Heart left ventricle (tissue), 13 donors: ENCODE measurements at regions not wholly inside any gene's neighbourhood (a gene's known extent, or its start where the extent isn't known, plus 50 kb on each side); places are given as distances from the start of the nearest gene placed in this dataset.

ENCODE experiments used
- POLR2A ChIP-seq, 2 donors: fragments of 450-650 bp; IDR thresholded peaks; one replicate each; pipeline ENCODE4 v1.6.1; 2017; ENCODE audit warnings: antibody characterized with exemption in 2 of 2, mild to moderate bottlenecking in 2 of 2, moderate library complexity in 2 of 2
- TF ChIP-seq, protein P1 (sequence below), 12 donors: fragments of 200-600 bp; sonication (generic) in 4 of 12; IDR thresholded peaks; one replicate each; pipeline versions ENCODE4 v1.5.0 to v1.8.0; 2018 to 2022; ENCODE audit warnings: antibody characterized with exemption in 12 of 12, mild to moderate bottlenecking in 5 of 12
- donor health status: ischemic (EF 13 %, LVEDD 7.1; RV severe dilation, severe dysfunction).
- donor health status: DM: no; HTN: yes; CAD: no.
- donor health status: DM: no; HTN: no; CAD: no.
- donor health status: ischemic (EF 25% LVEDD 6.9; RV normal size, moderate dysfunction).
- donor health status: ischemic (EF 25% LVEDD 5.7; RV mildly dilated, moderate dysfunction).
- donor health status: ischemic (EF 35%, LVEDD 5.7; RV mildly dilated, moderate dysfunction).
- donor health status: nonischemic (EF 11% LVEDD 7.7; RV severe dilation, severe dysfunction).
- donor health status: DM: yes; HTN: yes; CAD: no.
- donor health status: PGD.
- donor health status: ischemic (EF 29% LVEDD 5.4; RV normal size, mild dysfunction).
- donor health status: nonischemic (EF 23%, LVEDD 6.1; RV moderate dilation, normal function).

DNA sequence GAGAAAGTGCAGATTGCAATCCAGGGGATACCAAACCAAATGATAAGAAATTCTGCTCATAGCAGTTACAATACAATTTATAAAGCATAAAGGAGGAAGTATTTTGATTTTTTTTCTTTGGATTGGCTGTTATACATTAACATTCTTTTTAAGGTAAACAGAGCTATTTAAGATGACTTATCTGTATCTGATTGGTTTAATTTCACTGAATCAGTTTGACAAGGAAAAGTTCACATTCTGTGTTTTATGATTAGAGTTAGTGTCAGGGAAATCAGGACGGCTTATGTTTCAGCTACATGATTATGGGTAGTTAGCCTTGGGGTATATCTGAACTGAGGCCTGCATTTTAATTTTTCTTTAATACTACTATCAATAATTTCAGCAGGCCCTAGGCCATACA, 360.9 kb downstream of the ARL6IP6 start:
- TF ChIP-seq, protein P1, sequence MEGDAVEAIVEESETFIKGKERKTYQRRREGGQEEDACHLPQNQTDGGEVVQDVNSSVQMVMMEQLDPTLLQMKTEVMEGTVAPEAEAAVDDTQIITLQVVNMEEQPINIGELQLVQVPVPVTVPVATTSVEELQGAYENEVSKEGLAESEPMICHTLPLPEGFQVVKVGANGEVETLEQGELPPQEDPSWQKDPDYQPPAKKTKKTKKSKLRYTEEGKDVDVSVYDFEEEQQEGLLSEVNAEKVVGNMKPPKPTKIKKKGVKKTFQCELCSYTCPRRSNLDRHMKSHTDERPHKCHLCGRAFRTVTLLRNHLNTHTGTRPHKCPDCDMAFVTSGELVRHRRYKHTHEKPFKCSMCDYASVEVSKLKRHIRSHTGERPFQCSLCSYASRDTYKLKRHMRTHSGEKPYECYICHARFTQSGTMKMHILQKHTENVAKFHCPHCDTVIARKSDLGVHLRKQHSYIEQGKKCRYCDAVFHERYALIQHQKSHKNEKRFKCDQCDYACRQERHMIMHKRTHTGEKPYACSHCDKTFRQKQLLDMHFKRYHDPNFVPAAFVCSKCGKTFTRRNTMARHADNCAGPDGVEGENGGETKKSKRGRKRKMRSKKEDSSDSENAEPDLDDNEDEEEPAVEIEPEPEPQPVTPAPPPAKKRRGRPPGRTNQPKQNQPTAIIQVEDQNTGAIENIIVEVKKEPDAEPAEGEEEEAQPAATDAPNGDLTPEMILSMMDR (IDR thresholded peaks at IDR 0.05) = no peak
- no peak for TF ChIP-seq POLR2A (IDR thresholded peaks at IDR 0.05)
